ENCODE measurements at regions not wholly inside any gene's neighbourhood (a gene's known extent, or its start where the extent isn't known, plus 50 kb on each side); places are given as distances from the start of the nearest gene placed in this dataset.

GRCh38 chr6:125477156-125477555, 175.4 kb upstream of the HDDC2 start:
- TF ChIP-seq, protein P1, sequence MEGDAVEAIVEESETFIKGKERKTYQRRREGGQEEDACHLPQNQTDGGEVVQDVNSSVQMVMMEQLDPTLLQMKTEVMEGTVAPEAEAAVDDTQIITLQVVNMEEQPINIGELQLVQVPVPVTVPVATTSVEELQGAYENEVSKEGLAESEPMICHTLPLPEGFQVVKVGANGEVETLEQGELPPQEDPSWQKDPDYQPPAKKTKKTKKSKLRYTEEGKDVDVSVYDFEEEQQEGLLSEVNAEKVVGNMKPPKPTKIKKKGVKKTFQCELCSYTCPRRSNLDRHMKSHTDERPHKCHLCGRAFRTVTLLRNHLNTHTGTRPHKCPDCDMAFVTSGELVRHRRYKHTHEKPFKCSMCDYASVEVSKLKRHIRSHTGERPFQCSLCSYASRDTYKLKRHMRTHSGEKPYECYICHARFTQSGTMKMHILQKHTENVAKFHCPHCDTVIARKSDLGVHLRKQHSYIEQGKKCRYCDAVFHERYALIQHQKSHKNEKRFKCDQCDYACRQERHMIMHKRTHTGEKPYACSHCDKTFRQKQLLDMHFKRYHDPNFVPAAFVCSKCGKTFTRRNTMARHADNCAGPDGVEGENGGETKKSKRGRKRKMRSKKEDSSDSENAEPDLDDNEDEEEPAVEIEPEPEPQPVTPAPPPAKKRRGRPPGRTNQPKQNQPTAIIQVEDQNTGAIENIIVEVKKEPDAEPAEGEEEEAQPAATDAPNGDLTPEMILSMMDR (IDR thresholded peaks at IDR 0.05): no peak
- TF ChIP-seq POLR2A (IDR thresholded peaks at IDR 0.05): no peak
